Skin of body (tissue), 1 donor: ENCODE measurements at regions not wholly inside any gene's neighbourhood (a gene's known extent, or its start where the extent isn't known, plus 50 kb on each side); places are given as distances from the start of the nearest gene placed in this dataset.
"Not testable (repeated sequence)": the region's sequence is repeated elsewhere in the genome, so short reads cannot be mapped to it uniquely, and the experiment has no call there.

Experiments
- DNase-seq: peaks from one replicate; lab custom pipeline; 2025; lab: John Stamatoyannopoulos, UW

DNA sequence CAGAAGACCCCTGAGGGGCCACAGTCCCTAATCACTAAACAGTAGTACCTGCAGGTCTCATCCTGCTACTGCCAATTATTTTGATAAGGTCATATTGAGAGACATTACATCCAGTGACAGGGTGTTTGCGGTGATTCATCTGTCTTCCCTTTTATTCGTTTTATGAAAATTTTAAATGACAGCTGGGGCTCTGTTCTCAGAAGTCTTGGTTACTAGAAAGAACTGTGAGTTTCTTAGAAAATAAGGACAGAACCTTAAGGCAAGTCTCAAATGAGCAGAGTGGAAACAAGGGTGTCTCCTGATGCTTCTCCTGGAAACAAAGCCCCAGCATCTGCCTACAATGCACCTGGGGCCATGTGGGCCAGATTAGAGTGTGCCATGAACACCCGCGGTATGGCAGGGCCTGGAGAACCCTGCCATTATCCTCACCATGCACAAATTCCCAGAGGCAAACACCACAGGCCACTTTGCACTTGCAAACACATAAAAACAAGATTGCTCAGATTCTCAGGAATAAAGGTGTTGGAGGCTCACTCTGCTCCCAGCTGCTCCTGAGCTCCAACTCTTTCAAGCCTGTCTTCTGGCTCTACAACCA is 66.3 kb upstream of the IQSEC1 start:
- no peak for DNase-seq

DNA sequence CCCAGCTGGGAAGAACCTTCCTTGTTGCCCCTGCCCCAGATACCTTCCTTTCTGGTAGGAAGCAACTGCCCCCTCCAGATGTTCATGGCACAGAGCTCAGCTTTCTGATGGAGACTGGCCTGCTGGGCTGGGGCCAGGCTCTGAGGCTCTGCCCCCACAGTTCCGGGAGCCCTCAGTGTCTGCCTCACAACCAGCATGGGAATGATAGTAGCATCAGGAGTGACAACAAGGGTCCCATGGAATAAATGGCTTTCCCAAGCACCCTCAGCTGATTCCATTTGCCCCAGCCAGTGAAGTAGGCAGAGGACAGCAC is 65.6 kb upstream of the IQSEC1 start:
- DNase-seq = no peak

DNA sequence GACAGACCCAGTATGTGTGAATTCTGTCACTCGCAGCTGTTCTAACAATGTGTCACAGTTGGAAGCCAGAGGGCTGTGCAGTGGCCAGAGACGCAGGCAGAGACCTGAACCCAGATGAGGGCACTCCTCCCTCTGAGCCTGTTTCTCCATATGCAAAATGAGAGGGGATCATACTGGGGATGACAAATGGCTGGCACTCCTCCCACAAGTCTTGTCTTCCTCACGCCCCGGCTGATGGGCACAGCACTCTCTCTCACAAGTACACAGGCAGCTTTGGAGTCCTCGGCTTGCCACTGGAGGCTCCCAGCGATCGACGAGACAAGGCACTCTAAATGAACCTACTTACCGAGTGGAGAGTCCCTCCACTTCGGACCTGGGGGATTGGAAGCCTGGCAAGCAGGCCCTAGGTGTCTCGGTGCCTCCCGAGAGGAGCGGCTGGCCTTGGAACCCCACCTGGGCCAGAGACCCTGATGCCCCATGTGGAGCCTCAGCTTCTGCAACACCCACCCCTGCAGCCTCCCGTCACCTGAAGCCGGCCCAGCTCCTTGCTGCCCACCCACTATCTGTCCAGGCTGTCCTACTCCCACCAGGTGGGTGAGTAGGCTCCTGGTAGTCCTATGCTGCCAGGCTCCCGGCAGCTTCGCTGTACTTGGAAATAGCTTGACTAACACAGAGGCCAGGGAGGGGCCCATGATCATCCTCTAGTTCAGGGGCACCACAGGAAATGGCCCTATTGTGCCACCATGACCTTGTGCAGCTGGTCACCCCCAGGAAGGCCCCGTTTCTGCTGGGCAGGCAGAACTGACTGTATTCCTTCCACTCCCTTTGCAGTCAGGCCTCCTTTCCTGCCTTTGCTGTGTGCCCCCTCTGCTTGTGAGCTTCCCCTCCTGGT is 65.0 kb upstream of the IQSEC1 start:
- no peak for DNase-seq

DNA sequence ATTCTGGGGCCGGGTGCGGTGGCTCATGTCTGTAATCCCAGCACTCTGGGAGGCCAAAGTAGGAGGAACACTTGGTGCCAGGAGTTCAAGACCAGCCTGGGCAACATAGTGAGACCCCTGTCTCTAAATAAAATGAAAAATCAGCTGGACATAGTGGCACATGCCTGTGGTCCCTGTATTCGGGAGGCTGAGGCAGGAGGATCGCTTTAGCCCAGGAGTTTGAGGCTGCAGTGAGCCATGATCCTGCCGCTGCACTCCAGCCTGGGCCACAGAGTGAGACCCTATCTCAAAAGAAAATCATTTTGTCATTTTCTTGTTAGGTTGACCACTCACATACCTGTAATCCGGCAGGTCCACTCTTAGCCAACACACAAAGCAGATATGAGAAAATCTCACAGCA is 63.6 kb upstream of the IQSEC1 start:
- DNase-seq = not testable (repeated sequence)

DNA sequence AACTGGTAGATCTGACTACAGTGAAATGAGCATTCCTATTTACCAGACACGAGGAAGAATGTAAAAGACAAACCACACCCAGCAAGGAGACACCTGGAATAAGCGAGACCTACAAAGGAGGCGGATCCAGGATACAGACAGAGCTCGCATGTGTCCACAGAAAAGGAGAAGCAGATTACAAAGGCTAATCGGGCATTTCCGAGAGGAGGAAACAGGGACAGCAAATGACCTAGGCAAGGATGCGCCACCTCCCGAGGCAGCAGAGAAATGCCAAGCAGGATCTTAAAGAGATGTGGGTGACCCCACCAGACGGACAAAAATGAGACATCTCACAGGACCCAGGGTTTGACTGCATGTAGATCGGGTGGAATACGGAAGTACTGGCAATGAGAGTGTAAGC is 63.2 kb upstream of the IQSEC1 start:
- DNase-seq = no peak

DNA sequence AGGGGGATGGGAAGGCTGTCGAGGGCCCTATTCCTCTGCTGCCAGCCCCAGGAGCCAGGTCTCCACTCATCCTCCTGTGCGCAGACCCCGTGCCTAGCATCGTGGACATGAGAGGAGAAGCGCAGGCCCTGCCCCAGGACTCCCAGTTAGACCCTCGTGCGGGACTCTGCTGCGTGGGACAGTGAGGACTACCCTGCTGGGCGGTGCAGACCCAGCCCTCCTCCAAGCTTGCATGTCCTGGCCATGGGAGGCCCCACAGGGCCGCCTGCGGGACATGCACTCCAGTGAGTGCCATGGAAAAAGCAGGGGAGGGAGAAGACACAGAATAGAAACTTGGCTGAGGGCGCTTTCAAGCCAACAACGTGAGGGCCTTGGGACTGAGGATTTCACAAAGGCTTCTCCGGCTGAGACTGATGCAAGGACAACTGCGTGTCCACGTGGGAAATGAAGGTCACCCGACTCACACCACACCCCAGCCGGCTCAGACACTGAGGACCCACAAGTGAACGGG is 62.6 kb upstream of the IQSEC1 start:
- DNase-seq = no peak

DNA sequence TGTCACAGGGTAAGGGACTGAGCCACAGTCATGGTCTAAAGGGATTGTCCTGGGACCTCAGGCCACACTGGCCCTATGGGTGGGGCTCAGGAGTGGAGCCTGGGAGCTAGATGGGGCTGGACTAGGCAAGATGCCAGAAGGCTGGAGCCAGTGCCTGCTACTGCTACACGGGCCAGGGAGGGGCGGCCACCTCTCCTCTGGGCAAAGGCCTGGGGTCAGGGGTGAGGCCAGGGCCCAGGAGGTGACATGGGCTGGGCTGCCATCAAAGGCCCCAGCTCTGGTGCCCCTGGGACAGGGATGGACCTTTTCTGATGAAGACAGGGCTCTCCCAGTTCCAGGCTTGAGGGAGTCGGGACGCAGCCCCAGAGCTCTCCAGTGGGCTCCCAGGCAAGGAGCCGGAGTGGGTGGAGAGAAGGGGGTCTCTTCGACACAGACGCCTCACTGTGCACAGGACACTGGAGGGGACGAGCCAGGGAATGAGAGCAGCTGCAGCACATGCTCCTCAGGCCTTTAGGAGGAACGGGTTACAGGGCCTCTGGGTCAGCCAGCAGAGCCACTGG is 62.1 kb upstream of the IQSEC1 start:
- no peak for DNase-seq

DNA sequence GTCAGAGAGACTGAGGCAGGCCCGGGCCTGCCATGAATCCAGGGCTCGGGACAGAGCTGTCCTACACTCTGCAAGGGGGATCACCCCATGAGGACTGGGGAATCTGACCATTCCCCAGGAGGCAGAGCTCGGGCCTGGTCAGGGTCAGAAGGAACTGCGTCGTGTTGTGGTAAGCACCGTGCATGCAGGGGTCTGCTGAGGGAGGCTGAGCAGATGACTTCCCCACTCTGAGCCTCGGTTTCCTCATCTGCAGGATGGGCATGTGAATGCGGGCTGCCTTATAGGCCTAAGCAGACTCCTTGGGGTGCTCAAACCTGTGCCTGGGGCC is 61.6 kb upstream of the IQSEC1 start:
- DNase-seq = no peak

DNA sequence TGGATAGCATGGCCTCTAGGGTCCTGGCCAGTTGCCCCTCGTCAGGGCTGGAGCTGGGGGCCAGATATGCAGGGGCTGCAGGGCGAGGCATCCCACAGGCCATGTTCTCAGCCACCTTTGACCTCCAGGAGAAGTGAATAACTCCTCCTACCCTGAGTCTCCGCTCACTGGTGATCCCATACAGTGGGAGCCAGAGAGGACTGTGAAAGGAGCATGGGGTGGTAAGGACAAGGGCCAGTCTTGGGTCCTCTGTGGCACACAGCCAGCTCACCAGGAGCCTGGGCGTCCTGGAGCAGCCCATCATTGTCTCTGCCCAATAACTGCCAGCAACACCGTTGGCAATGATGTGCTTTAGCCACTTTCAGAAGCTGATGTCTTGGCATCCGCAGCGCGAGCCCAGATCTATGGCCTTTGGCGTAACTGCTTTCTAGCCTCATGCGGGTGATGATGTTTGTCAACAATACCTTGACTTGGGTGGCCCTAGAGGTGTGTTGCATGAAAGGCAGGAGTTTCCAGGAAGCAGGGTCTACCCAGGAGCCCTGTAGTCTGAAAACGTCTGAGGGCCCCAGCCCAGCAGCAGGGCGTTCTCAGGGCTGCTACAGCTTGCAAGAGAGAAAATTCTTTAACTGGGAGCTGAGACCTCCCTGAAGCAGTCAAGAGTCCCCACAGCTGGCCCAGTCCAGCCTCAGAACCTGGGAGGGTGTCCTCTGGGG is 61.1 kb upstream of the IQSEC1 start:
- no peak for DNase-seq

DNA sequence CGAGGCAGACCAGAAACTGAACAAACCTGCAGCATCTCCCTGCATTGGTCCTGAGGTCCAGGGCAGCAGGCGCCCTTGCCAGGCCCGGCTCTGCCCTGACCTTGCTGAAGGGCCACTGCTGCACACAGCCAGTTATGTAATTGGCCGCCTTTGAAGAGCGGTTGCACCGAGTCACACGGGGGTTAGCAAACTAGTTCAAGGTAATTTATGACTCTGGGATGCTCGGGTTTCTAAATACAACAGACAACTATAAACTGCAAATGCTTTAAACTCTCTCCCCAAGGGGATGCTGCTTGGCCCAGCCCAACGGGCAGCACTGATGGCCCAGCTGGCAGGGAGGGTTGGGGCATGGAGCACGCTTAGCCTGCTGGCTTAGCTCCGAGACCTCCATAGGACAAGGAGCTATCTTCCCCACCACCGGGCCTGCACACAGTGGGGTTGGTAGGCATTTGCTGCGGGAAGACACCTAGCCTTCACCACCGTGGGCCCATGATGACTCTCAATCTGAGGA is 60.3 kb upstream of the IQSEC1 start:
- DNase-seq = no peak

DNA sequence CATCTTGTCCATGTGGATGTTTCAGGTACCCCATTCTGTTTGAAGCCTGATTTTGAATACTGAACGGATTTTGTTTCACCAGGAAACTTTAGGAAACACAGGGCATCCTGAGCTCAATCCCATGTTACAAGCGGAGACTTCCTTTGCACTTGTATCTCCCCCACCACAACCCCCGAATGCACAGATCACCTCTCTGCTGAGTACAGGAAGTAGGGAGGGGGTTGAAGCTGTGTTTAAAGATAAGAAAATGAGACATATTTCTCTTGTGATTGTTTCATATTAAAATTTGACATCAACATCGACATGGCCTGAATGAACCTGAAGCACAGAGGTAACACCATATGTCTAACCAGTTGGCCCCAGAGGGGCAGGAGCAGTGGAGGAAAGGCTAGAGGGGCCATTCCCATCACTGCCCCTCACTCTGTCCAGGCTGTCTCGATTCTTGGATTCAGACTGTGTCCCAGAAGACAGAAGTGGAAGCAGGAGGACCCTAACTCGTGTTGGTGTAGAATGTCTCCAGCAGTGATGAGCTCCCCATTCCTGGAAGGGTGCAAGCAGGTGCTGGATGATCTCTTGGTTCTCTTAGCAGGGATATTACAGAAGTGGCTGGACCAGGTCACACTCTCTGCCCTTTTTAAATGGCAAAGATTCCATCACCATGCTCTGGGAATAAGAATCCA is 59.6 kb upstream of the IQSEC1 start:
- no peak for DNase-seq

DNA sequence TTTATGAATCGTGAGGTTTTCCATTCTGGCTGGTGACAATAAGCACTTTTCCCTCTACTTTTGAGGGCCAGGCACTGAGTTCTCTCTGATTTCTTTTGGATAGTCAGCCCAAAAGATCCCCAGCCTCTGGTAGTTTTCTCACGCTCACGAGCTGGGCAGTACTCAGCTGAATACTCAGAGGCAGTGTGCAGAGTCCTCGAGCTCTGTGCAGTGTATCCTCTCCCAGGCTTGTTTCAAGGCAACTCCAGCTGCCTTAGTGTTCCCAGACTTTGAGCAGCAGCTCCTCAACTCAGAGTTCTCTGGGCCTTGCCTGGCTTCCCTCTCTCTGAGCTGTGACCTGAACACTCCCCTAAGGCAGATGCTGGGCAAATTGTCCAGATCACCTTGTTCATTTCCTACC is 59.1 kb upstream of the IQSEC1 start:
- no peak for DNase-seq

DNA sequence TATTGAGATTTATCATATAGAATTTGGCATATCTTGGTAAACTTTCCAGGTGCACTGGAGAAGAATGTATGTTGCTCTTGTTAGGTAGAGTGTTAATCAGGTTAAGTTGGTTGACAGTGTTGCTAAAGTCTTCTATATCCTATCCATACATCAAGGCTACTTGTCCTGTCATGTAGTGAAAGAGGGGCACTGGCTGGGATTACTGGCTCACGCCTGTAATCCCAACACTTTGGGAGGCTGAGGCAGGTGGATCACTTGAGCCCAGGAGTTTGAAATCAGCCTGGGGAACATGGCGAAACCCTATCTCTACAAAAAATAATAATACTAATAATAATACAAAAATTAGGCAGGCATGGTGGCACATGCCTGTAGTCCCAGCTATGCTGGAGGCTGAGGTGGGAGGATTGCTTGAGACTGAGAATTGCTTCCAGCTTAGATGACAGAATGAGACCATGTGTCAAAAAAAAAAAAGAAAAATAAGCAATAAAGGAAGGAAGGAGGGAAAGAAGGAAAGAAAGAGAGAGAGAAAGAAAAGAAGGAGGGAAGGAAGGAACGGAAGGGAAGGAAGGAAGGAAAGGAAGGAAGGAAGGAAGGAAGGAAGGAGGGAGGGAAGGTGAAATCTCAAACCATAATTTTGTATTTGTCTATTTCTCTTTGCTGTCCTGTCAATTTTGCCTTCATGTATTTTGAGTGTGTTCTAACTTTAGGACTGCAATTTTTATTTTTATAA is 57.4 kb upstream of the IQSEC1 start:
- DNase-seq = no peak

DNA sequence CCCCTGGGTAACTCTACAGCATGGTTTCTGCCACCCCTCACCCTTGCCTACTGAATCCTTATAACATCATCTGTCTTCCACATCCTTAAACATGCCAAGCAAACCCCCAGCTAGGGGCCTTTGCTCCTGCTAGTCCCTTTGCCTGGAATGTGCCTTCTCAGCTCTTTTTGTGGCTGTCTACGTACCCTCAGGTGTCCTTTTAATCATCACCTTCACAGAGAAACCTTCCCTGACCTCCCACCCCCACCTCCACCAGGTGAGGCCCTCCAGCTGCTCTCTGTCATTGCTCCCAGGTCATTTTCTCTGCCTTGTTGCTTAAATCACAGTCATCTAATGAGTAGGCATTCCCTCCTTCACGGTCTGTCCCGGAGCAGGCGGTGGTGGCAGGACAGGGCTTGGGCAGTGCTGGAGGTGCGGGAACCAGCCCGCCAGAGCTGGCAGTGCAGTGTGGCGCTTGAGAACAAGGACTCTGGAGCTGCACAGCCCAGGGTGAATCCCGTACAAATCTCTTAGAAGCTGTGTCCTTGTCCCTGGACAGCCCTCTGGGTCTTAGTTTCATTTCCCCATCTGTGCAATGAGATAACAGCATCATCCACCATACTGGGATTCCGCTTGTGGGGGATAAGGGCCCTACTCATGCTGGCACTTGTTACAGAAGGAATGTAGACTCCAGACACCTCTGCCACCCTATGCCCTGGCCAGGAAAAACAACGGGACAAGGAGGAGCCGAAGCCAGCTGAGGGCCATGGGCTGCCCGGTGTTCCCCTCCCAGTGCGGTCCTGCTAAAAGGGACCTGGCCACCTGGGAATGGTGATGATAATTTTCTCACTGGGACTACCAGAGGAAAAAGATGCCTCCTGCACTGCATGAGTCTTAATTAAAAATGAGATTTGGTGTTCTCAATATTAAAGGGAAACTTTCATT is 52.1 kb upstream of the IQSEC1 start:
- DNase-seq = no peak

DNA sequence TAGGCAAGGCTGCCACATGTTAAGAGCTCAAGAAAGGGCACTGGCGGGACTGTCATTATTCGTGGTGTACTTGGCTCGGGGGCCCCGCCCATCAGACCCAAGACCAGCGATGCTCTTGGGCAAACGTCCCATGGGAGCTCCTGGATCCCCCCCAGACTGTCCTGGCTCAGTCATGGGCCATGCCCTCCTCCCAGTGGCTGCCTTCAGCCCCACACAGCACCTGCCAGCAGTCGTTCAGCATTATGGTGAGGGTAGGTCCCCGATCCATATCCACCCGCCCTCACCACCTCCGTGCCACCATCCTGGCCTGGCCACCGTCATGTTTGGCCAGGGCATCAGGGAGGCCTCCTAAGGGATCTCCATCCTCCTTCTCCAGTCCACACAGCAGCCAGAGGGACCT is 51.4 kb upstream of the IQSEC1 start:
- no peak for DNase-seq

DNA sequence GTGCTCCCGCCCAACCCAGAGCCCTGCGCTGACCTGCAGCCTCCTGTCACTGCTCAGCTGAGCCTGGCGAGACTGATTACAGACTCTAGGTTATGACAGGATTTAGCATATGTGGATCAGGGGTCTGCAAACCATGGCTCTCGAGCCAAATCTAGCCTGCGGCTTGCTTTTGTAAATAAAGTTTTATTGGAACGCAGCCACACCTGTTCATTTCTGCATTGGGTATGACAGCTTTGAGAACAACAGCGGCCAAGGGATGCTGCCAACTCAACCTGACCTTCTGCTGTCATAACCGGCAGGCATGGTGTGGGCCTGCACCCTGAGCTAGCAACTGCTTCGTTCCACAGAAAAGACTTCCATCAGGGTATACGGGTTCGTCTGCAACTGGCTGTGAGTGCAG is 50.5 kb upstream of the IQSEC1 start:
- DNase-seq = no peak

DNA sequence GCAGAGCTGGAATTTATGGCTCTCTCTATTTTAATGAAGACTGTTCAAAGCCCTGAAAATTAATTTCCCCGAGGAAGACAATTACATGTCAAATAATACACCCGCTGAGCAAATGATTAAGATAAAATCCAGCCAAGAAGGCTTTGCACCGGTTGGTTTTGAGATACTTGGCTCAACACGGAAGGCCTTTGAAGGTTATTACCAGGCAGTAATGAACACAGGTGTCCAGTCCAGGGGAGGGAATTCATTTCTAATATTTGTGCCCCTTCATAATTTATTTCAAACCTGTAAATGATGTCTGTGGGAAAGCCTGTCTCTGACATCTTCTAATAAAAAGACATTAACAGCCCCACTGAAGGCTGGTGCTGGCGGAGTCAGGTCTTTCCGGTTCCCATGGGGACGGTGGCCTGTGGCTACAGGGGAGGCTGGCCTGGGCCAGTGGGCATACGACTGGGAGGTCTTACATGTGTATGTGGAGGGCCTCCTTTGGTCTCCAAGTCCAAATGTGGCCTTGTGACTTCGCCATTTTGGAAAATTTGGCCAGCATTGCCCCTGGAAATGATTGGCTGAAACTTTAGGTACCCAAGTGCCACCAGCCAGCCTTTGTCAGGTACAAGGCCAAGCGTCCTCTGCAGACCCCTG is 49.9 kb upstream of the IQSEC1 start:
- DNase-seq = no peak
